ENCODE measurements at regions not wholly inside any gene's neighbourhood (a gene's known extent, or its start where the extent isn't known, plus 50 kb on each side); places are given as distances from the start of the nearest gene placed in this dataset.

DNA sequence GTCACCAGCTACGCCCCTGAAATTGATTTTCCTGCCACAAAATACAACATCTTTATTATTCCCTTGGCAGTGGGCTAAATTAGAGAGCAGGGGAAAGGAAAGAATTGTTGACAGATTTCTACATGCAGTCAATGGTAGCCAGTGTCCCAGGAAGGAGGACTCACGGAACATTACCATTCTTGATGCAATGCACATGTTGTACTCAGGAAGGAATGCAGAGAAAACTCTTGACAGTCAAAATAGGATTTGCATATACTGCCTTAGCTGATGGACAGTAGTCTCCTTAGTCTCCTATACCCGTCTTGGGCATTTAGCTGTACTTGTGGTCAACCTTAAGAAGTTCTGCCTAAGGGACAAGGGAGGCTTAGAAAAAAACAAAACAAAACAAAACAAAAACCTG is 158.0 kb upstream of the GYPA start:
- no peak for TF ChIP-seq CBX2 (IDR thresholded peaks at IDR 0.05; ENCODE audit: borderline replicate concordance, low read depth)
- no peak for TF ChIP-seq MAFK (IDR thresholded peaks at IDR 0.05; ENCODE audit: partially characterized antibody)
- no peak for TF ChIP-seq BHLHE40 (IDR thresholded peaks at IDR 0.05; ENCODE audit: low read depth, low read length)
- TF ChIP-seq, protein P1, sequence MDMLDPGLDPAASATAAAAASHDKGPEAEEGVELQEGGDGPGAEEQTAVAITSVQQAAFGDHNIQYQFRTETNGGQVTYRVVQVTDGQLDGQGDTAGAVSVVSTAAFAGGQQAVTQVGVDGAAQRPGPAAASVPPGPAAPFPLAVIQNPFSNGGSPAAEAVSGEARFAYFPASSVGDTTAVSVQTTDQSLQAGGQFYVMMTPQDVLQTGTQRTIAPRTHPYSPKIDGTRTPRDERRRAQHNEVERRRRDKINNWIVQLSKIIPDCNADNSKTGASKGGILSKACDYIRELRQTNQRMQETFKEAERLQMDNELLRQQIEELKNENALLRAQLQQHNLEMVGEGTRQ (IDR thresholded peaks at IDR 0.05) = no peak
- TF ChIP-seq, protein P2, sequence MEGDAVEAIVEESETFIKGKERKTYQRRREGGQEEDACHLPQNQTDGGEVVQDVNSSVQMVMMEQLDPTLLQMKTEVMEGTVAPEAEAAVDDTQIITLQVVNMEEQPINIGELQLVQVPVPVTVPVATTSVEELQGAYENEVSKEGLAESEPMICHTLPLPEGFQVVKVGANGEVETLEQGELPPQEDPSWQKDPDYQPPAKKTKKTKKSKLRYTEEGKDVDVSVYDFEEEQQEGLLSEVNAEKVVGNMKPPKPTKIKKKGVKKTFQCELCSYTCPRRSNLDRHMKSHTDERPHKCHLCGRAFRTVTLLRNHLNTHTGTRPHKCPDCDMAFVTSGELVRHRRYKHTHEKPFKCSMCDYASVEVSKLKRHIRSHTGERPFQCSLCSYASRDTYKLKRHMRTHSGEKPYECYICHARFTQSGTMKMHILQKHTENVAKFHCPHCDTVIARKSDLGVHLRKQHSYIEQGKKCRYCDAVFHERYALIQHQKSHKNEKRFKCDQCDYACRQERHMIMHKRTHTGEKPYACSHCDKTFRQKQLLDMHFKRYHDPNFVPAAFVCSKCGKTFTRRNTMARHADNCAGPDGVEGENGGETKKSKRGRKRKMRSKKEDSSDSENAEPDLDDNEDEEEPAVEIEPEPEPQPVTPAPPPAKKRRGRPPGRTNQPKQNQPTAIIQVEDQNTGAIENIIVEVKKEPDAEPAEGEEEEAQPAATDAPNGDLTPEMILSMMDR (IDR thresholded peaks at IDR 0.05) = no peak
- no peak for TF ChIP-seq EP300 (IDR thresholded peaks at IDR 0.05)
- TF ChIP-seq EHMT2 (IDR thresholded peaks at IDR 0.05; ENCODE audit: low read depth) = no peak
- TF ChIP-seq CEBPB (IDR thresholded peaks at IDR 0.05) = no peak
- no peak for TF ChIP-seq SMC3 (IDR thresholded peaks at IDR 0.05)

Measured in A549 (cell line).